Suprapubic skin (tissue), 4 donors: ENCODE measurements at regions not wholly inside any gene's neighbourhood (a gene's known extent, or its start where the extent isn't known, plus 50 kb on each side); places are given as distances from the start of the nearest gene placed in this dataset.

Experiments used
- DNase-seq, 2 donors: peaks; one replicate each; pipeline ENCODE4 v3.0.0-alpha.2; 2019; ENCODE audit warnings: low spot score in 2 of 2
- H3K27ac ChIP-seq: fragments of 200-600 bp; sonication (generic); one replicate; pipeline ENCODE4 v1.5.1; 2019
- H3K27me3 ChIP-seq: fragments of 200-600 bp; sonication (generic); one replicate; pipeline ENCODE4 v1.5.1; 2019
- H3K36me3 ChIP-seq: fragments of 200-600 bp; sonication (generic); one replicate; pipeline ENCODE4 v1.5.1; 2019
- H3K4me1 ChIP-seq: fragments of 200-600 bp; sonication (generic); one replicate; pipeline ENCODE4 v1.5.1; 2019
- H3K4me3 ChIP-seq: fragments of 200-600 bp; sonication (generic); one replicate; pipeline ENCODE4 v1.5.1; 2019; ENCODE audit warnings: mild to moderate bottlenecking
- H3K9me3 ChIP-seq: fragments of 200-600 bp; sonication (generic); one replicate; pipeline ENCODE4 v1.5.1; 2019
- EP300 ChIP-seq: sonication (generic); formaldehyde crosslinking; IDR thresholded peaks from one replicate; pipeline ENCODE4 v1.6.1; 2017; ENCODE audit warnings: antibody characterized with exemption
- POLR2A ChIP-seq, 2 donors: fragments of 450-650 bp; IDR thresholded peaks; one replicate each; pipeline ENCODE4 v1.6.1; 2017; ENCODE audit warnings: antibody characterized with exemption in 2 of 2, mild to moderate bottlenecking in 2 of 2, moderate library complexity in 2 of 2
- POLR2AphosphoS5 ChIP-seq, 3 donors: sonication (generic); formaldehyde crosslinking; IDR thresholded peaks; one replicate each; pipeline ENCODE4 v1.6.1; 2017; ENCODE audit warnings: antibody characterized with exemption in 3 of 3
- WGBS: methylation state at CpG from one replicate; pipeline ENCODE4 v1.1.5; 2018; 5-methylcytosine and 5-hydroxymethylcytosine counted together
- TF ChIP-seq, protein P1 (sequence below), 2 donors: fragments of 200-600 bp in 1 of 2; fragments of 450-650 bp in 1 of 2; sonication (generic) in 1 of 2; IDR thresholded peaks; one replicate each; pipeline ENCODE4 v1.5.1; 2016 to 2019; ENCODE audit warnings: antibody characterized with exemption in 2 of 2, mild to moderate bottlenecking in 1 of 2, moderate library complexity in 1 of 2

DNA sequence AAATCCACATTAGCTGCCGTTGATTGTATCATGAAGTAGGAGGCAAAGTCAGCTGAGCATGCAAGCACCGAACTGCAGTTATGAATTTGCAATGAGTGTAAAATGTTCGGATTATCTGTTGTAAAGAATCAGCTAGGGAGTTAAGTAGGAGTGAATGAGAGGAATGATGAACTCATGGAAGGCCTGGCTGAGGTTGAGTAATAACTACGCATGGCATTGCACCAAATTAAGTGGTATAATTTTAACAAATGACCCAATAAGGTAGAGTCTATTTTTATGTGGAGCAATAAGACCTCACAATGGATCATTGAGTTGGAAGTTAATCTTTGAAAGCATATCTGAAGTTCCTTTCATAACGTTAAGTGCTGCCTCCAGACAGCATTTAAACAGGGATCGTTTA is 288.2 kb upstream of the CHST9 start:
- DNase-seq, result no peak
- Histone ChIP-seq H3K4me1 (no peaks in the 10 kb centered on the region), H3K27me3 (no peaks in the 10 kb centered on the region), H3K9me3 (no peaks in the 10 kb centered on the region), H3K27ac (no peak overlapping the region), H3K36me3 (no peaks in the 10 kb centered on the region), H3K4me3 (no peak overlapping the region)
- TF ChIP-seq POLR2AphosphoS5 (IDR thresholded peaks at IDR 0.05) (no peak), EP300 (no peak), POLR2A (IDR thresholded peaks at IDR 0.05) (no peak)
- TF ChIP-seq, protein P1, sequence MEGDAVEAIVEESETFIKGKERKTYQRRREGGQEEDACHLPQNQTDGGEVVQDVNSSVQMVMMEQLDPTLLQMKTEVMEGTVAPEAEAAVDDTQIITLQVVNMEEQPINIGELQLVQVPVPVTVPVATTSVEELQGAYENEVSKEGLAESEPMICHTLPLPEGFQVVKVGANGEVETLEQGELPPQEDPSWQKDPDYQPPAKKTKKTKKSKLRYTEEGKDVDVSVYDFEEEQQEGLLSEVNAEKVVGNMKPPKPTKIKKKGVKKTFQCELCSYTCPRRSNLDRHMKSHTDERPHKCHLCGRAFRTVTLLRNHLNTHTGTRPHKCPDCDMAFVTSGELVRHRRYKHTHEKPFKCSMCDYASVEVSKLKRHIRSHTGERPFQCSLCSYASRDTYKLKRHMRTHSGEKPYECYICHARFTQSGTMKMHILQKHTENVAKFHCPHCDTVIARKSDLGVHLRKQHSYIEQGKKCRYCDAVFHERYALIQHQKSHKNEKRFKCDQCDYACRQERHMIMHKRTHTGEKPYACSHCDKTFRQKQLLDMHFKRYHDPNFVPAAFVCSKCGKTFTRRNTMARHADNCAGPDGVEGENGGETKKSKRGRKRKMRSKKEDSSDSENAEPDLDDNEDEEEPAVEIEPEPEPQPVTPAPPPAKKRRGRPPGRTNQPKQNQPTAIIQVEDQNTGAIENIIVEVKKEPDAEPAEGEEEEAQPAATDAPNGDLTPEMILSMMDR (IDR thresholded peaks at IDR 0.05), result no peak
- 81% methylated on average over 6 of the region's 6 CpGs for WGBS

GRCh38 chr18:27467073-27467472 is 282.0 kb upstream of the CHST9 start:
- no peaks in the 10 kb centered on the region for H3K9me3 ChIP-seq
- TF ChIP-seq POLR2A (IDR thresholded peaks at IDR 0.05) (no peak), POLR2AphosphoS5 (IDR thresholded peaks at IDR 0.05) (no peak), EP300 (no peak)
- TF ChIP-seq, protein P1 (IDR thresholded peaks at IDR 0.05), result no peak
- H3K36me3 ChIP-seq, result no peaks in the 10 kb centered on the region
- H3K27ac ChIP-seq, result no peak overlapping the region
- no peak for DNase-seq
- no peaks in the 10 kb centered on the region for H3K4me1 ChIP-seq
- no peaks in the 10 kb centered on the region for H3K27me3 ChIP-seq
- no peak overlapping the region for H3K4me3 ChIP-seq

DNA sequence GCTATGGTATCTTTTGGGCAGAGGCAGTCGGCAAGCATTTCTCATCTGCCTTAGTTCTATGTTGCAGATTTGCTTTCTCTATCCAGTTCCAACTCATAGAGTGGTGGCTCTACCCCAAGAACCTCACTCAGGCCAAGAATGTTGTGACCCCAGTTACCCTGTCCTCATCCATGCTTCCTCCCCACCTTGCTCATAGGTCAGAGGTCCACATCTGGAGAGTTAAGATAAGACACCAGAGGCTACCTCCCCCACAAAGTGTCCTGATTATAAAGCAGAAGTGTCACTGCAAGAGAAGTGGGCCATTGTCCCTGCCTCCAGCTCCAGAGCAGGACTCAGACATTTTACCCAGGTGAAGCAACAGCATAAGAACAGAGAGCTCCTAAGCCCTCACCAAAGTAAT is 276.8 kb upstream of the CHST9 start:
- H3K9me3 ChIP-seq, result no peaks in the 10 kb centered on the region
- no peak overlapping the region for H3K27ac ChIP-seq
- TF ChIP-seq POLR2AphosphoS5 (IDR thresholded peaks at IDR 0.05), result no peak
- TF ChIP-seq, protein P1 (IDR thresholded peaks at IDR 0.05), result no peak
- TF ChIP-seq POLR2A (IDR thresholded peaks at IDR 0.05), result no peak
- TF ChIP-seq EP300, result no peak
- no peaks in the 10 kb centered on the region for H3K27me3 ChIP-seq
- WGBS, result 100% methylated on average over 1 of the region's 1 CpG
- no peak overlapping the region for H3K4me3 ChIP-seq
- H3K4me1 ChIP-seq, result no peaks in the 10 kb centered on the region
- no peaks in the 10 kb centered on the region for H3K36me3 ChIP-seq
- no peak for DNase-seq

DNA sequence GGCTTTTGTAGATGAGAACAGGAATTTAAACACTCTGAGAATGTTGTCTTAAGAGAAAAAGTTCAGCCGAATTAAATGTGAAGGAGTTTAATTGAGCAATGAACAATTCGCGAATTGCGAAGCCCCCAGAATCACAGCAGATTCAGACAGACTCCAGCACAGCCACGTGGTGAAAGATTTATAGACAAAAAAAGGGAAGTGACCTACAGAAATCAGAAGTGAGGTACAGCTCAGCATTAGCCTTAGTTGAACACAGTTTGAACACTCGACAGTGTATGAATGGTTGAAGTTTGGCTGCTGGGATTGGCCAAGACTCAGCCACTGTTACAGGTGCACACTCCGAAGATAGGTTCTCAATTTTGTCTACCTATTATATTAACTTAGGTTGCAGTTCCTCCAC is 264.0 kb upstream of the CHST9 start:
- Histone ChIP-seq H3K27ac (no peak overlapping the region), H3K36me3 (no peaks in the 10 kb centered on the region), H3K9me3 (peaks cover 10% of the 10 kb centered on the region), H3K4me1 (no peaks in the 10 kb centered on the region), H3K4me3 (no peak overlapping the region), H3K27me3 (no peaks in the 10 kb centered on the region)
- no peak for TF ChIP-seq POLR2A (IDR thresholded peaks at IDR 0.05)
- TF ChIP-seq EP300, result no peak
- TF ChIP-seq POLR2AphosphoS5 (IDR thresholded peaks at IDR 0.05), result no peak
- TF ChIP-seq, protein P1 (IDR thresholded peaks at IDR 0.05), result no peak
- WGBS, result 71% methylated on average over 7 of the region's 7 CpGs
- no peak for DNase-seq

DNA sequence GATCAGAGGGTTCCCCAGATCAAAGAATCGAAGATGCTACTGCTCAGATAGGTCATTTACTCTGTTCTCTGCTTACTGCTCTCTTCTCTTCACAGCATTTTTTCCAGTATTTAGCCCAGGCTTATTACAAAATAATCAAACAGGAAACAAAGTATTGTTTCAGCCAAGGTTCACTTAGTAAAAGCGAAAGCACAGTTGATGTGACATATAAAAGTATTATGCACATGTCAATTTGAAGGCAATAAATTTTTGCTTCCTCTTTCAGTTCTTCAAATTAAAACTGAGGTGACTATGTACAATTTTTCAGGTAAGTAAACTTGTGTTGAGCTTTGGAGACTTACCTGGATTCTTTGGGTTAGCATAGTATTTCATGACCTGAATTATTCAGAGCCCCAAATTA is 262.8 kb upstream of the CHST9 start:
- Histone ChIP-seq H3K4me1 (no peaks in the 10 kb centered on the region), H3K9me3 (peaks cover 10% of the 10 kb centered on the region), H3K4me3 (no peak overlapping the region), H3K27ac (no peak overlapping the region), H3K36me3 (no peaks in the 10 kb centered on the region), H3K27me3 (no peaks in the 10 kb centered on the region)
- WGBS, result 52% methylated on average over 2 of the region's 2 CpGs
- TF ChIP-seq POLR2A (IDR thresholded peaks at IDR 0.05) (no peak), POLR2AphosphoS5 (IDR thresholded peaks at IDR 0.05) (no peak), EP300 (no peak)
- TF ChIP-seq, protein P1 (IDR thresholded peaks at IDR 0.05), result no peak
- DNase-seq, result no peak
